ENCODE measurements at regions not wholly inside any gene's neighbourhood (a gene's known extent, or its start where the extent isn't known, plus 50 kb on each side); places are given as distances from the start of the nearest gene placed in this dataset.

DNA sequence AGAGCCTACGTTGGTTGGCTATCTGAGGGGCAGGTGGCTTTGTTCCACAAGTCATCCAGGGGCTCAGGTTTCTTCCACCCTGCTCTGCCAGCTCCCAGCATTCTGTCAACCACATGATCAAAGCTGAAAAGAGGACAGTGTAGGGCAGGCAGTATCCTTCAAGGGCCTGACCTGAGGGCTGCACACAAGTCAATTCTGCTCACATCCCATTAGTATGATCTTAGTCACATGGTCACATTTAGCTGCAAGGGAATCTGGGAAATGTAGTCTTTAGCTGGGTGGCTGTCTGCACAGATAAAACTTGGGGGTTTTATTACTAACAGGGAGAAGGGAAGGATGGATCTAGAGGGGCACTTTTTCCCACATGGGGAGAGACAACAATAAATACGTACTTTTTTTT is 97.3 kb downstream of the SALL1 start:
- TF ChIP-seq, protein P1, sequence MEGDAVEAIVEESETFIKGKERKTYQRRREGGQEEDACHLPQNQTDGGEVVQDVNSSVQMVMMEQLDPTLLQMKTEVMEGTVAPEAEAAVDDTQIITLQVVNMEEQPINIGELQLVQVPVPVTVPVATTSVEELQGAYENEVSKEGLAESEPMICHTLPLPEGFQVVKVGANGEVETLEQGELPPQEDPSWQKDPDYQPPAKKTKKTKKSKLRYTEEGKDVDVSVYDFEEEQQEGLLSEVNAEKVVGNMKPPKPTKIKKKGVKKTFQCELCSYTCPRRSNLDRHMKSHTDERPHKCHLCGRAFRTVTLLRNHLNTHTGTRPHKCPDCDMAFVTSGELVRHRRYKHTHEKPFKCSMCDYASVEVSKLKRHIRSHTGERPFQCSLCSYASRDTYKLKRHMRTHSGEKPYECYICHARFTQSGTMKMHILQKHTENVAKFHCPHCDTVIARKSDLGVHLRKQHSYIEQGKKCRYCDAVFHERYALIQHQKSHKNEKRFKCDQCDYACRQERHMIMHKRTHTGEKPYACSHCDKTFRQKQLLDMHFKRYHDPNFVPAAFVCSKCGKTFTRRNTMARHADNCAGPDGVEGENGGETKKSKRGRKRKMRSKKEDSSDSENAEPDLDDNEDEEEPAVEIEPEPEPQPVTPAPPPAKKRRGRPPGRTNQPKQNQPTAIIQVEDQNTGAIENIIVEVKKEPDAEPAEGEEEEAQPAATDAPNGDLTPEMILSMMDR (IDR thresholded peaks at IDR 0.05), result no peak
- Mint-ChIP-seq H3K36me3 (ENCODE audit: low read depth) (no peaks in the 10 kb centered on the region), H3K27me3 (ENCODE audit: low read depth, poor library complexity) (peaks cover 3% of the 10 kb centered on the region), H3K4me3 (no peak overlapping the region), H3K27ac (no peak overlapping the region), H3K4me1 (peaks cover 56% of the 10 kb centered on the region), H3K9me3 (peaks cover 4% of the 10 kb centered on the region)
- no peak for DNase-seq

DNA sequence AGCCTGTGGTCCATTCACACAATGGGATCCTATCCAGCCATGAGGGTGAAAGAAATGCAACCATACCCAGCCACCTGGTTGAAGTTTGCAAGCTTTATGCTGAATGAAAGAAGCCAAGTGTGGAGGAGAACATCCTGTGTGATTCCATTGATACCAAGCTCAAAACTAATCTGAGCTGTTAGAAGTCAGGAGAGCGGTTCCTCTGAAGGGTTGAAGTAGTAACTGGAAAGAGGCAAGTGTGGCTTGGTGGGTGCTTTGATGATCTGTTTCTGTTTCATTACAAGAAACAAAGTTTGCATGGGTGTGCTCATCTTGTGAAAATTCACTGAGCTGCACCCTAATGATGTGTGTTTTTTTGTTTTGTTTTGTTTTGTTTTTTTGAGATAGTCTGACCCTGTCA is 99.4 kb downstream of the SALL1 start:
- Mint-ChIP-seq H3K4me3 (no peak overlapping the region), H3K9me3 (peaks cover 4% of the 10 kb centered on the region), H3K36me3 (ENCODE audit: low read depth) (no peaks in the 10 kb centered on the region), H3K27me3 (ENCODE audit: low read depth, poor library complexity) (peaks cover 3% of the 10 kb centered on the region), H3K4me1 (peaks cover 44% of the 10 kb centered on the region), H3K27ac (no peak overlapping the region)
- TF ChIP-seq, protein P1 (IDR thresholded peaks at IDR 0.05), result no peak
- DNase-seq, result no peak

DNA sequence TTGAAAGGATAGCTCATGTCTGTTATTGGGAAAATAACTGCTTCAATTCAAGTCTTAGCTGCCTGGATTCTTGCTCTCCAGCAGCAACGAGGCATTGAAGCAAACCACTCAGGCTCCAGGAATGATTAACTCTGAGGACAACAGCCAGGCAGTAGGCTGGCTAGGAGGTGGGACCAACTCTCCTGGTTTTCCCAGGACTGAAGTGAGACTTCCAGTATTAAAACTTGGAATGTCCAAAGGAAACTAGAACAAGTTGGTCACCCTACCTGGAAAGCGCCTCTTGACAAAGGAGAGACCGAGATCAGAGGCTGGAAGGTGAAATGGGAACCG is 100.7 kb downstream of the SALL1 start:
- Mint-ChIP-seq H3K27me3 (ENCODE audit: low read depth, poor library complexity) (peaks cover 6% of the 10 kb centered on the region), H3K4me1 (peaks cover 33% of the 10 kb centered on the region), H3K27ac (no peak overlapping the region), H3K4me3 (no peak overlapping the region), H3K9me3 (peaks cover 4% of the 10 kb centered on the region), H3K36me3 (ENCODE audit: low read depth) (no peaks in the 10 kb centered on the region)
- DNase-seq, result no peak
- TF ChIP-seq, protein P1 (IDR thresholded peaks at IDR 0.05), result no peak

DNA sequence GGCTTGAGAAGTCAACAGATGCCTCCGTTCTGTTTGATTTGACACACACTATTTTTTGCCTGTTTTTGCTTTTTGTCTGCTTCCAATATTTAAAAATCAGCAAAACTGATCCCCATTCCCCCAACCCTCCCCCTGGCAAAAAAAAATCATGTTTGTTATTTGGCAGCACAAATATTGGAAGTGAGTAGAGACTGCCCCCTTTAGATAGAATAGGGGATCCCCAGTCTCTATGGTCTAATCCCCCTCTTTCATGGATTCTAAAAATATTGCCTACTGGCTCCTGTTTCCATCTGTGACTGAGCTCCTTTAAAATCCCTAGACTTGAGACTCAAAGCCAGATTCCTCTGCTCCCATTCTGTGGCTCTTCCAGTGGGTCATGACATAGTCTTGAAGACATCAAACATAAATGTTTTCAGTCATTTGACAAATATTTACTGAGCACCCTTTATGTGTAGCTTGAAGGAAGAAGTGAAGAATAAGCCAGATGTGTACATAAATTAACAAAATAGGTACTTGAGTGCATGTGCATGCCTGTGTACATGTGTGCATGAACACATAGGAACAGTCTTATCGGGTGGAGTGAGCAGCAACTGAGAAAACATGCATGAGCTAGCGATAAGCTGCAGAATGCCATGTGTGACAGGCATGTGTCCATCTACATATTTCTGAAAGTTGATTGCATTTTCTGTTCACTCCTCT is 101.2 kb downstream of the SALL1 start:
- Mint-ChIP-seq H3K27ac (peak overlapping the region; percentile 40), H3K9me3 (peaks cover 4% of the 10 kb centered on the region), H3K4me1 (peaks cover 32% of the 10 kb centered on the region), H3K27me3 (ENCODE audit: low read depth, poor library complexity) (peaks cover 6% of the 10 kb centered on the region), H3K4me3 (no peak overlapping the region), H3K36me3 (ENCODE audit: low read depth) (no peaks in the 10 kb centered on the region)
- DNase-seq, result no peak
- TF ChIP-seq, protein P1 (IDR thresholded peaks at IDR 0.05), result no peak

DNA sequence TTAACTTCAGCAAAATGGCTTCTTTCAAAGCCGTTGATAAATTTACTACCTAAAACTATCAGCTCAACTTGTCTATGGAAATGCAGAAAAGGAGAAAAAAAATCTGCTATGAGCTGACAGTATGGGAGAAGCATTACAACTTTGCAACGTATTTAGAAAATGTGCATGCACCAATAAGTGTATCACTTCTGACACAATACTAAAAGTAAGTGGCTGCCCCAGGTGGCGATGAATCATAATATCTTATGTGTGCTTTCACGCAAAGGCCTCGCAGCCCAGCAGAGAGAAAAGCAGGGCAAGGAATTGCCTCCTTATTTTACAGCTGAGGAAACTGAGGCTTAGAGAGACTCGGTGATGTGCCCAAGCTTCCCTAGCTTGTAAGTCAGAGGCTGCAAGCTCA is 101.8 kb downstream of the SALL1 start:
- Mint-ChIP-seq H3K27me3 (ENCODE audit: low read depth, poor library complexity) (peaks cover 3% of the 10 kb centered on the region), H3K36me3 (ENCODE audit: low read depth) (no peaks in the 10 kb centered on the region), H3K4me1 (peaks cover 32% of the 10 kb centered on the region), H3K27ac (no peak overlapping the region), H3K4me3 (no peak overlapping the region), H3K9me3 (peaks cover 4% of the 10 kb centered on the region)
- DNase-seq, result no peak
- TF ChIP-seq, protein P1 (IDR thresholded peaks at IDR 0.05), result no peak

DNA sequence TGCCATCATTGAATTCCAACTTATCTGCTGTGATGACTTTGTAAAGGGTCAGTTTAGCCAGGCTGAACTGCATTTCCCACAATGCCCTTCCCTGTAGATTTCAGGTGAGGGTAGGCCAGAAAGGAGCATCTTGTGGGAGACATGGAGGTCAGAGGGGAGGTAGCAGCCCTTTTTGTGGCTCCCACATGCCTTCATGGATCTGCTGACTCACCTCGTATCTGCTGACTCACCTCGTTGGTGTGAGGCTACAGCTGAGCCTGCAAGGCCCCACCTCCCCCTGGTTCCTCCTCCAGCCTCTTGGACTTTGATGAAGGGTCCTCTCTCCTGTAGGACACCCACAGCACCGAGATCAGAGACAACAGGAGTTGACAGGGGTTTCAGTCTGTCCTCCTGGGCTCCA is 102.5 kb downstream of the SALL1 start:
- TF ChIP-seq, protein P1 (IDR thresholded peaks at IDR 0.05), result no peak
- H3K4me3 Mint-ChIP-seq, result no peak overlapping the region
- no peaks in the 10 kb centered on the region for H3K36me3 Mint-ChIP-seq (ENCODE audit: low read depth)
- H3K4me1 Mint-ChIP-seq, result peaks cover 33% of the 10 kb centered on the region
- no peaks in the 10 kb centered on the region for H3K9me3 Mint-ChIP-seq
- peaks cover 3% of the 10 kb centered on the region for H3K27me3 Mint-ChIP-seq (ENCODE audit: low read depth, poor library complexity)
- no peak overlapping the region for H3K27ac Mint-ChIP-seq
- no peak for DNase-seq

All from nephron progenitor cell (in vitro differentiated cells).